ENCODE measurements at regions not wholly inside any gene's neighbourhood (a gene's known extent, or its start where the extent isn't known, plus 50 kb on each side); places are given as distances from the start of the nearest gene placed in this dataset.

DNA sequence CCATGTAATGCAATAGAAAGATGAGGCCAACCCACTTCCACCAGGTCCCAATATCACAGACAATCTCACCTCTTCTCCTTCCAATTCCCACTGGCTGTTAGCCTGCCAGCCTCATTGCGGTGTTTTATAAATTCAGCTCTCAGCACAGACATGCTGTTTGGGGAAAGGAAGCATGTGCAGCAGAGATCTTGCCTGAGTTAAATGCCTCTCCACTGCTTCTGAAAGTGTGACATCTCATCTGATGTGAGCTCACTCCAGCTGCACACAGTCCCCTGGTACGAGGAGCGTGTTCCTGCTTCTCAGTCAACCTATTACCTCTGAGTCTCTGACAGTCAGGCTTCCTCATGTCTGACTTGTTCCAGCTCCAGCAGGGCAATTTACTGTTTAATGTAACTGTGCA is 122.7 kb upstream of the GUCY1A2 start:
- DNase-seq (ENCODE audit: low spot score), result no peak

DNA sequence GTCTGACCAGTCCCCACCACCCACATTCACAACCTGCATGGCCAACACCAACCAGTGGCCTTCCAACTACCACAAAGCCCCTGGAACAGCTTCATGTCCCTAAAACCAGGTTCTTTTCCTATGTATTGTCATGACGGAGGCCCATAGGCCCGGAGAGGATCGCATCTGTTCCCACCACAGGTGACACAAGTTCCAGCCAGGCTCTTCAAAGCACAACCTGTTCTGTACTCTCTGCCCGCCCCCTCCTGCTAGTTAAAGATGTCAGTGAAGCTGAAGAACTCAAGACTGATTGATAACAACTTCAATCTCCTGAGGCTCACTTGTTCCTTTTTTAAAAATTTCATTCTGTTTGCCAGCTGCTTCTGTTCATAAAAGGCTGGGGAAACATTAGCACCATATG is 121.1 kb upstream of the GUCY1A2 start:
- no peak for DNase-seq (ENCODE audit: low spot score)

DNA sequence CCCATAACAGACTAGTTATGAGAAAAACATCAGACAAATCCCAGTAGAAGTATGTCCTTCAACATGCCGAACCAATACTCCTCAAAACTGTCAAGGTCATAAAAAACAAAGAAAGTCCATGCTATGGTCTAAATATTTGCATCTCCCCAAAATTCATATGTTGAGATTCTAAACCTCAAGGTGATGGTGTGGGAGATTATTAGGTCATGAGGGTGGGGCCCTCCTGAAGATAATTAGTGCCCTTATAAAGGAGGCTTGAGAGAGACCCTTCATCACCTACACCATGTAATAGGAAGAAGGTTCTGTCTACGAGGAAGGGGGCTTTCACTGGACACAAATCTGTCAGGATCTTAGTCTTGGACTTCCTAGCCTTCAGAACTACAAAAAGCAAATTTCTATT is 118.6 kb upstream of the GUCY1A2 start:
- no peak for DNase-seq (ENCODE audit: low spot score)

DNA sequence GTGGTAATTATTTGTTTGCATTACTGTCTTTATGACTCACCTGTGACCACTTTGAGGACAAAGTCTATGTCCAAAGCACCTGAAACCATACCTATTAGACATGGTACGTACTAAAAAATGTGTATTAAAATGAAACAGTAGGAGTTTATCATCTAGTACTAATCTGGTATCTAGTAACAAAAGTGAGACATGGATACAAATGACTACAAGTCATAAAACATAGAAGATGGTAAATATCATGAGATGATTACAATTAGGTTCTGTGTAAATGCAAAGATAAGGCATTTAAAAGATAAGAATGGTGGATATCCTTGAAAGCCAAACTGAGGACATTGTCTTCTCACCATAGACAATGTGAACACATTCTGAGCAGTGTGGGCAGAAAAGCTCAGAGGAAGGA is 113.5 kb upstream of the GUCY1A2 start:
- DNase-seq (ENCODE audit: low spot score), result no peak

DNA sequence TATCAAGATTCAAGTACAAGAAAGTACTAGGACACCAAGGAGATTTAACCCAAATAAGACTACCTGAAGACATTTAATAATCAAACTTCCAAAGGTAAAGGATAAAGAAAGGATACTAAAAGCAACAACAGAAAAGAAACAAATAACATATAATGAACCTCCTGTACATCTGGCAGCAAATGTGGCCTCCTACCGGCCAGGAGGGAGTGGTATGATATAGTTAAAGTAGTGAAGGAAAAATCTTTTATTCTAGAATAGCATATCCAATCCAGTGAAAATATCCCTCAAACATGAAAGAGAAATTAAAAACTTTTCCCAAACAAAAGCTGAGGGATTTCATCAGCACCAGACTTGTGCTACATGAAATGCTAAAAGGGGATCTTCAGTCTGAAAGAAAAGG is 104.7 kb upstream of the GUCY1A2 start:
- DNase-seq (ENCODE audit: low spot score), result no peak

DNA sequence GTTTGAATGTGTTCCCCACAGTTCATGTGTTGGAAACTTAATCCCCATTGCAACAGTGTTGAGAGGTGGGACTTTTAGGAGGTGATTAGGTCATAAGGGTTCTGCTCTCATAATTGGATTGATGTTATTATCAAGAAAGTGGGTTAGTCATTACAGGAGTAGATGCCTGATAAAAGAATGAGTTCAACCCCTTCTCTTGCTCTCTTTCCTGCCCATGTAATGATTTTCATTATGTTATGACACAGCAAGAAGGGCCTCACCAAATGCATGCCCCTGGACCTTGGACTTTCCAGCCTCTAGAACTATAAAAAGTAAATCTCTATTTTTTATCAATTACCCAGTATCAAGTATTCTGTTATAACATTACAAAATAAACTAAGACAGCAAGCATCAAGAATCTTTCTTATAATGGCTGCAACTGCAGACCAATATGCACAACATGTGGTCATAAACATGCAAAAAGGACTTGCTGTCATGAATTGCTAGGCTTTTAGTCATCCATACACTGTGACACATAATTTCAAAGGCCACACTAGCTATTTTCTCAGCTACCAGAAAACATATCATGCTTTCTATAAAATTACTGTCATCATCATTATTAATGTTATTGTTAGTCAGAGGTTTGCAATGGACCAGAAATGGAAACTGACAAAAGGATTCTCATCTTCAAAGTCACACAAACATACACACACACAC is 99.9 kb upstream of the GUCY1A2 start:
- DNase-seq (ENCODE audit: low spot score), result no peak

DNA sequence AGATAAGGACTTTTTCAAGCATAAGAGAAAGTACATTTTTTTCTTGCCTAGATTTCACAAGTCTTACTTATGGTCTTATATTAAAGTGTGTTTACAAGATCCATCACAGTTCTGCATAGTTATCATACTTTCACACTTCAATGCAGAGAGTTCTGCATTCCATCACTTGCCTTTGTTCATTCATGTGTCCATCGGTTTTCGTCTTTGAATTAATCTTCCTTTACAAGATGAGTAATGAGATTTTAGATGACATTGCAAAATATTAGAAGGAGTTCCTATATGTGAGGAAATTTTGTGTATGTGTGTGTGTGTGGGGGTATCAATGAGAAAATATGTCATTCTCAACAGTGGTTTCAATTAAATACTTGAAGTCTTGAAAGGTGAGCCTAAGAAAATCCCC is 98.1 kb upstream of the GUCY1A2 start:
- no peak for DNase-seq (ENCODE audit: low spot score)

DNA sequence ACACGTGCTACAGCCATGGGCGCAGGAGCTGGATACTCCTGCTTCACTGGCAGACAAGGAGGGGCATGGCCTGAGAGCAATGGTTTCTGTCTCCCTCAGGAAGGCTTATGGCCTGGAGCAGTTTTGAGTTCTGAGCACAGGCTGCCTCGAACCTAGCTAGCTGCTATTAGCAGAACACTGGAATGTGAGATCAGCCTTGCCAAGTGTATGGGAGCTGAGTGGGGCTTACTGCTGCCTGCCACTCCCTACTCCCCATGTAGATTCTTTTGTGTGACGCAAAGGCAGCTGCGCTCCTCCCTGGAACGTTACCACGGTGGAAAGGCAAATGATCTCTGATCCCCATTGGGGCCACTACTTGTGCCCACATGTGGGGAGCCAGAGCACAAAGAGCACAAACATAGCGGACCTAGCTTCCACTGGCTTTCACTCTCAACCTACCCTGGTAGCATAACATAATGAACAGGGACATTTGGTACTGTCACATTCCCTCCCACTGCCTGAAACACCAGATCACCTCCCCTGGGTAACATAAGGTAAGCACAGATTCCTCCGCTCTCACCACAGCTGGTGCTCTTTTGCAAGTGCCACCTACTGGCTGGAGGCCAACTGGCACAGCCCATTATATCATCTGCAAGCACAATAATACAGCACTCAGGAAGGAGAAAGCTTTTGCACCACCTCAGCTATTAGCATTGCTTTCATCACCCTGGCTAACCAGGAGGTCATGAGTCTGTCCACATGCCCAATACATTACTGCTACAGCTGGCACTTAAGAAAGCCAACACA is 84.6 kb upstream of the GUCY1A2 start:
- no peak for DNase-seq (ENCODE audit: low spot score)

DNA sequence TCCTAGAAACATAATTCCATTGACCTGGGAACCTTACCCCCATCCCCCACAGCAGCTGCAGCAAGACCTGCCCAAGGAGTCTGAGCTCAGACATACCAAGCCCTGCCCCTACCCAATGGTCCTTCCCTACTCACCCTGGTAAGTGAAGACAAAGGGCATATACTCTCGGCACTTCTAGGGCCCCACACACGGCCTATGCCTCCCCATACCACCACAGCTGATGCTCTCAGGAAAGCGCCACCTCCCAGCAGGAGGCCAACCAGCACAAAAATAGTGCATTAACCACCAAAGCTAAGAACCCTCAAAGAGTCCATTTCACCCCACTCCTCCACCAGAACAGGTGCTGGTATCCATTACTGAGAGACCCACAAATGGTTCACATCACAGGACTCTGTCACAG is 74.4 kb upstream of the GUCY1A2 start:
- DNase-seq (ENCODE audit: low spot score), result no peak

DNA sequence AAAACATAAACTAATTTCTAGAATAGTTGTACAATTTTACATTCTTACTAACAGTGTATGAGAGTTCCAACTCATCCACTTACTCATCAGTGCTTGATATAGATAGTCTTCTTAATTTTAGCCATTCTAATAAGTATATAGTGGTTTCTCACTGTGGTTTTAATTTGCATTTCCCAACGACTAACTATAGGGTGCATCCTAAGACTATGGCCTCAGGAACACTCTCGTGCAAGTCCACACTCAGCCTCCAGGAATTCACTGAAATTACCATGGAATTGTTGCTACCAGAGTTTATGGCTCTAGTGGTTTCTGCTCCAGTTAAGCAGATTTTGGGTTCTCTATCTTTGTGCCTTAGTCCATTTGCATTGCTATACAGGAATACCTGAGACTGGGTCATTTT is 60.1 kb upstream of the GUCY1A2 start:
- DNase-seq (ENCODE audit: low spot score), result no peak

DNA sequence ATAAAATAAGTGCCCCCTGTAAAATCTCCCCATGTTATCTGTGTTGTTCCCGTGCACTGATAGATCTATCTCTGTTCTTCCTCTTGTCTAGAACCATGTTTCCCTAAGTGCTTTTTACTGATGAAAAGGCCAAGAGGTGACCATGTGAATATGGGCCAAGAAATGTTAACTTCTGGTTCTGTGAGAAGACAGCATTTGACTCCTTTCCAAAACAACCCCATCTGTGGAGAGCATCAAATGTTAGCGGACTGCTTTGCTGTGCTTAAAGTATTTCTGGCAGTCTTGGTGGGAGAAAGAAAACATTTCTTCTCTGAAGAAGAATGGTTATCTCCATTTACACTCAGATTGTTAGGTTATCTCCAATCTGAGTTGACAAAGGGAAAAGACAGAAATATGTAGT is 58.6 kb upstream of the GUCY1A2 start:
- DNase-seq (ENCODE audit: low spot score), result no peak

DNA sequence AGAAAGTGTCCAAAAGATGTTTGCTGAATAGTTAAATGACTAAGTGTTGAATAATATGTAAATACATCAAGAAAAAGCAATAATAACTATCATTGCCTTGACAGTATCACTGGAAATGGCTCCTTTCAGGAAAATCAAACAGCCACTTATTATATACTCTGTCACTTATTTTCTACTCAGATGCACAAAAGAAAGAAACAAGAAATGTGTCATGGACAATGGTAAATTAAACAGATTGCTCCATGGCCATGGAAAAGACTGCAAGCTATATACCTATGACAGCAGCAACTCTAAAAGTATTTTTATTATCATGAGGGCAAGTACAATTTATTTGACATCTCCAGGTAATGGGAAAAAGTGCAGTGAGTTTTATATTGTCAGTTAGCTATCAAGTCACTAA is 52.9 kb upstream of the GUCY1A2 start:
- no peak for DNase-seq (ENCODE audit: low spot score)
